SU-DHL-6 (cell line): ENCODE measurements at regions not wholly inside any gene's neighbourhood (a gene's known extent, or its start where the extent isn't known, plus 50 kb on each side); places are given as distances from the start of the nearest gene placed in this dataset.

Experiments
- H2AFZ ChIP-seq: fragments of 200-600 bp; sonication (generic); 2 replicates; pipeline ENCODE4 v1.6.1; 2014; ENCODE audit warnings: low read depth, mild to moderate bottlenecking, moderate library complexity, mixed read lengths, antibody characterized with exemption, low read length; ENCODE audit not compliant: severe bottlenecking
- H3F3A ChIP-seq: fragments of 200-600 bp; shearing (Covaris generic); 2 replicates; pipeline ENCODE4 v1.6.0; 2016; ENCODE audit warnings: antibody characterized with exemption, mild to moderate bottlenecking; ENCODE audit not compliant: insufficient read depth
- H3K27ac ChIP-seq: fragments of 200-600 bp; sonication (generic); 2 replicates; pipeline ENCODE4 v1.5.1; 2016; ENCODE audit warnings: low read depth, mild to moderate bottlenecking, low read length, moderate library complexity, mixed read lengths
- H3K27me3 ChIP-seq: fragments of 200-600 bp; sonication (generic), shearing (Covaris generic); 2 replicates; pipeline ENCODE4 v1.6.0; 2014; ENCODE audit warnings: mild to moderate bottlenecking, low read length
- H3K36me3 ChIP-seq: fragments of 200-600 bp; sonication (generic); 2 replicates; pipeline ENCODE4 v1.6.1; 2014; ENCODE audit warnings: mild to moderate bottlenecking, low read length, mixed read lengths
- H3K4me2 ChIP-seq: fragments of 300-600, 200-600 bp; shearing (Covaris generic), sonication (generic); 2 replicates; pipeline ENCODE4 v1.6.0; 2014; ENCODE audit warnings: low read length, low read depth, mild to moderate bottlenecking; ENCODE audit not compliant: poor library complexity, severe bottlenecking
- H3K4me3 ChIP-seq: fragments of 200-600 bp; sonication (generic); 2 replicates; pipeline ENCODE4 v1.5.1; 2014; ENCODE audit warnings: antibody characterized with exemption, low read length, mild to moderate bottlenecking, mixed read lengths; ENCODE audit not compliant: insufficient read depth, poor library complexity, severe bottlenecking
- H3K79me2 ChIP-seq: fragments of 200-600 bp; sonication (generic); 2 replicates; pipeline ENCODE4 v1.6.1; 2014; ENCODE audit warnings: mild to moderate bottlenecking, low read length, moderate library complexity; ENCODE audit not compliant: insufficient read depth
- H3K9ac ChIP-seq: fragments of 200-600 bp; sonication (generic); 2 replicates; pipeline ENCODE4 v1.7.0; 2014; ENCODE audit warnings: mild to moderate bottlenecking, low read length
- H3K9me2 ChIP-seq: fragments of 200-600 bp; sonication (generic); replicated peaks from 2 replicates; pipeline ENCODE4 v1.6.1; 2014; ENCODE audit warnings: low read length; ENCODE audit not compliant: insufficient read depth
- H3K9me3 ChIP-seq: fragments of 200-600 bp; sonication (generic); 2 replicates; pipeline ENCODE4 v1.6.1; 2014; ENCODE audit warnings: low read length, mixed read lengths; ENCODE audit not compliant: insufficient read depth
- H4K20me1 ChIP-seq: fragments of 200-600 bp; sonication (generic); 2 replicates; pipeline ENCODE4 v1.6.1; 2014; ENCODE audit warnings: low read depth, mild to moderate bottlenecking, antibody characterized with exemption, low read length, moderate library complexity, mixed read lengths
- EZH2phosphoT487 ChIP-seq: fragments of 200-600 bp; sonication (generic), shearing (Covaris generic); conservative IDR thresholded peaks from 2 replicates; pipeline ENCODE4 v1.6.1; 2018; ENCODE audit warnings: mild to moderate bottlenecking, antibody characterized with exemption, low read length, moderate library complexity, mixed read lengths
- TF ChIP-seq, protein P1 (sequence below): fragments of 200-600 bp; sonication (generic); IDR thresholded peaks from one replicate; pipeline ENCODE4 v1.5.1; 2017; ENCODE audit warnings: antibody characterized with exemption, mild to moderate bottlenecking, low read length, moderate library complexity; ENCODE audit not compliant: insufficient read depth, poor library complexity, severe bottlenecking

DNA sequence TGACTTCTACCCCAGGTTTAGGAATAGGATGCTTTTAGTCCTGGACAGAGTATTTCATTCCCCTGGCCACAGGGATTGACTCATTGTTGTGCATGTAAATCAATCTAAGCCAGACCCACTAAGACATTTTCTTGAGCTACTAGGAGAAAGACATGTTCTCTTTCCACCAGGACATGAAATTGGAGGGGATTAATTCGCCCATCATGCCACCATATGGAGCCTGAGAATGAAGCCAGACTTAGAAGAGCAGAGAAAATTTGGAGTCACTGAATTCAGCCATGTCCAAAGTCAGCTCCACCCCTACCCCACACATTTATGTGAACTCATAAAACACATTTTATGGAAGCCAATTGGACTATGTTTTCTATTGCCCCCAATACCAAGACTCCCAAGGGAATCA lies 322.5 kb downstream of the NFIB start:
- Histone ChIP-seq H3K9me2 (no peaks in the 10 kb centered on the region; the same call in 1 of the 2 replicates), H3K27ac (no peak overlapping the region), H3K27me3 (no peaks in the 10 kb centered on the region), H3K9me3 (no peaks in the 10 kb centered on the region), H3K79me2 (no peaks in the 10 kb centered on the region), H3F3A (no peaks in the 10 kb centered on the region), H3K36me3 (no peaks in the 10 kb centered on the region), H4K20me1 (no peaks in the 10 kb centered on the region), H2AFZ (no peak overlapping the region), H3K9ac (no peak overlapping the region), H3K4me3 (no peak overlapping the region), H3K4me2 (no peak overlapping the region)
- TF ChIP-seq, protein P1, sequence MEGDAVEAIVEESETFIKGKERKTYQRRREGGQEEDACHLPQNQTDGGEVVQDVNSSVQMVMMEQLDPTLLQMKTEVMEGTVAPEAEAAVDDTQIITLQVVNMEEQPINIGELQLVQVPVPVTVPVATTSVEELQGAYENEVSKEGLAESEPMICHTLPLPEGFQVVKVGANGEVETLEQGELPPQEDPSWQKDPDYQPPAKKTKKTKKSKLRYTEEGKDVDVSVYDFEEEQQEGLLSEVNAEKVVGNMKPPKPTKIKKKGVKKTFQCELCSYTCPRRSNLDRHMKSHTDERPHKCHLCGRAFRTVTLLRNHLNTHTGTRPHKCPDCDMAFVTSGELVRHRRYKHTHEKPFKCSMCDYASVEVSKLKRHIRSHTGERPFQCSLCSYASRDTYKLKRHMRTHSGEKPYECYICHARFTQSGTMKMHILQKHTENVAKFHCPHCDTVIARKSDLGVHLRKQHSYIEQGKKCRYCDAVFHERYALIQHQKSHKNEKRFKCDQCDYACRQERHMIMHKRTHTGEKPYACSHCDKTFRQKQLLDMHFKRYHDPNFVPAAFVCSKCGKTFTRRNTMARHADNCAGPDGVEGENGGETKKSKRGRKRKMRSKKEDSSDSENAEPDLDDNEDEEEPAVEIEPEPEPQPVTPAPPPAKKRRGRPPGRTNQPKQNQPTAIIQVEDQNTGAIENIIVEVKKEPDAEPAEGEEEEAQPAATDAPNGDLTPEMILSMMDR = no peak
- no peak for TF ChIP-seq EZH2phosphoT487

DNA sequence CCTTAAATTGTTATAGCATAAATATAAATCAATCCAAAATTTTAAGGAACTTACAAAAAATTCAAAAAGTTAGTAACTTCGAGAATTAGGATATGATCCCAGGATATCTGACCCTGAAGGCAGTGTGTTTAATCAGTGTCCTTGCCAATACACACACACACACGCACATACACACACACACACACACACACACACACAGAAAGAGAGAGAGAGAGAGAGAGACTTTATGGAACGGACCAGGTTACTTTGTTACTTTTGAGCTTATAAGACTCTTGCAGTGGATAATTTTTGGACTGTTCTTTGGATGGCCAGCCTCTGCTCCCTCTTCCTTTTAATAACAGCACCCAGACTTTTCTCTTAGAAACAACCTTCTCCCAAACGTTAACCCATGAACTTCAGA lies 322.9 kb downstream of the NFIB start:
- Histone ChIP-seq H3K36me3 (no peaks in the 10 kb centered on the region), H4K20me1 (no peaks in the 10 kb centered on the region), H3K4me3 (no peak overlapping the region), H3K27me3 (no peaks in the 10 kb centered on the region), H3K79me2 (no peaks in the 10 kb centered on the region), H3K9me2 (no peaks in the 10 kb centered on the region; the same call in 1 of the 2 replicates), H3K4me2 (no peak overlapping the region), H3K9me3 (no peaks in the 10 kb centered on the region), H3K27ac (no peak overlapping the region), H3F3A (no peaks in the 10 kb centered on the region), H2AFZ (no peak overlapping the region), H3K9ac (no peak overlapping the region)
- TF ChIP-seq EZH2phosphoT487 = no peak
- TF ChIP-seq, protein P1 = no peak

DNA sequence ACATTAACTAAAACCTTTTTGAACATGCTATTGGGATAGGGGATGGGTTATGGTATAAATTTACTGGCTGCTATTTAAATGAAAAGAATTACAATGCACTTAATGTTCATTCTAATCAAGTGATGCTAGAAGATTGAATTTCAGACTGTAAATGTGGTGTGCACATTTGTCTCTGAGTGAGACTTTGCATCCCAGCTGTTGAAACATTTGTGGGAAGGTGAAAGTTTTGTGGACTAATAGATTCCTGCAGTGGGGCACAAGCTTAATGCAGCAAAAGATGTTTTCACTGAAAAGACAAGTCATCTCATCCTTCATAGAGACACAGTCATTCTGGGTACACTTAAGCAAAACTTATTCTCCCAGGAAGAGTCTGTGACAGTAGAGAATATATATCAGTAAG lies 323.6 kb downstream of the NFIB start:
- Histone ChIP-seq H4K20me1 (no peaks in the 10 kb centered on the region), H3K9me3 (no peaks in the 10 kb centered on the region), H3K36me3 (no peaks in the 10 kb centered on the region), H3F3A (no peaks in the 10 kb centered on the region), H3K4me3 (no peak overlapping the region), H2AFZ (no peak overlapping the region), H3K4me2 (no peak overlapping the region), H3K27me3 (no peaks in the 10 kb centered on the region), H3K9me2 (no peaks in the 10 kb centered on the region; the same call in 1 of the 2 replicates), H3K79me2 (no peaks in the 10 kb centered on the region), H3K9ac (no peak overlapping the region), H3K27ac (no peak overlapping the region)
- TF ChIP-seq, protein P1 = no peak
- TF ChIP-seq EZH2phosphoT487 = no peak
